ENCODE measurements at regions not wholly inside any gene's neighbourhood (a gene's known extent, or its start where the extent isn't known, plus 50 kb on each side); places are given as distances from the start of the nearest gene placed in this dataset.

- H3K79me2 ChIP-seq (ENCODE audit: control insufficient read depth in 1 of 2, insufficient read depth in 2 of 2, low read length in 2 of 2) = no peaks in the 10 kb centered on the region
- TF ChIP-seq ATF2 (IDR thresholded peaks at IDR 0.05; ENCODE audit: low read length) = no peak
These were observed 1204.0 kb downstream of the DSC3 start for GRCh38 chr18:29838556-29838955.

More at GRCh38 chr18:29838556-29838955, 1204.0 kb downstream of the DSC3 start:
- CTCF ChIA-PET (ENCODE audit: partially characterized antibody) = interaction anchor here (1.2 kb wide), 1 partner anchor 36 kb away, joined by 4 read pairs; no protein-coding TSS in a partner anchor
- Histone ChIP-seq H3K9me3 (ENCODE audit: insufficient read depth in 2 of 2, low read depth in 1 of 2, low read length in 1 of 2) (0 out of 4 replicates have a peak, but pooled peaks cover 0 to 2% of the 10 kb centered on the region in 2 experiments), H3K18ac (ENCODE audit: extremely low read depth, low read length) (no peak overlapping the region), H2BK120ac (replicated peaks; ENCODE audit: low read depth, low read length) (no peak overlapping the region), H3K4ac (replicated peaks; ENCODE audit: insufficient read length, low read depth, low read length) (no peak overlapping the region), H2BK20ac (ENCODE audit: low read length) (no peak overlapping the region), H4K8ac (ENCODE audit: extremely low read depth, insufficient read depth, low read length) (no peak overlapping the region), H3K23me2 (ENCODE audit: low read depth, low read length) (no peaks in the 10 kb centered on the region), H4K91ac (replicated peaks; ENCODE audit: insufficient read length, low read length) (no peak overlapping the region), H4K20me1 (replicated peaks in 1 of 2; ENCODE audit: control insufficient read depth in 1 of 2, insufficient read depth in 2 of 2, low read length in 2 of 2) (no peaks in the 10 kb centered on the region), H2BK15ac (ENCODE audit: low read length) (no peak overlapping the region), H3K14ac (ENCODE audit: insufficient read length) (no peak overlapping the region), H4K5ac (ENCODE audit: insufficient read length, low read depth, low read length) (no peak overlapping the region), H2BK12ac (ENCODE audit: low read depth, low read length) (no peak overlapping the region), H3K4me2 (ENCODE audit: insufficient read depth in 1 of 2, low read depth in 2 of 2, low read length in 2 of 2) (no peak overlapping the region), H3K79me1 (ENCODE audit: low read depth, low read length) (no peaks in the 10 kb centered on the region), H3K9ac (replicated peaks in 1 of 4; ENCODE audit: extremely low read depth in 1 of 4, low read depth in 3 of 4, low read length in 3 of 4) (no peak overlapping the region), H3K56ac (replicated peaks; ENCODE audit: insufficient read length, low read depth, low read length) (no peak overlapping the region), H2BK5ac (ENCODE audit: low read depth, low read length) (no peak overlapping the region), H3K27me3 (replicated peaks in 1 of 4; ENCODE audit: control insufficient read depth in 3 of 4, extremely low read depth in 1 of 4, insufficient read depth in 3 of 4, low read length in 3 of 4) (no peaks in the 10 kb centered on the region), H3K36me3 (ENCODE audit: control insufficient read depth in 2 of 4, insufficient read depth in 4 of 4, low read length in 3 of 4) (no peaks in the 10 kb centered on the region), H3K23ac (ENCODE audit: insufficient read length) (no peak overlapping the region), H2AFZ (ENCODE audit: low read length) (no peak overlapping the region), H3K27ac (ENCODE audit: low read depth, low read length) (no peak overlapping the region), H3K4me1 (replicated peaks in 1 of 4; ENCODE audit: control insufficient read depth in 3 of 4, insufficient read depth in 4 of 4, low read length in 3 of 4) (no peaks in the 10 kb centered on the region; a peak in 1 of 7 replicates), H3K4me3 (ENCODE audit: extremely low read depth in 1 of 4, insufficient read depth in 2 of 4, low read depth in 3 of 4, low read length in 4 of 4) (no peak overlapping the region), H2AK5ac (ENCODE audit: low read depth, low read length) (no peak overlapping the region)
- POLR2A ChIA-PET (ENCODE audit: partially characterized antibody) = no interaction called here
- FAIRE-seq (no peak), DNase-seq (ENCODE audit: low read depth in 1 of 2, low spot score in 2 of 2) (no peak)
- 95% methylated on average over 1 of the region's 1 CpG; no CpG with 5 or more reads in 1 of the 2 experiments for WGBS, 2 experiments (ENCODE audit: extremely low coverage in 1 of 2, insufficient coverage in 1 of 2, insufficient read length in 1 of 2, insufficient replicate concordance in 2 of 2, low coverage in 1 of 2, low lambda C conversion rate in 2 of 2, missing lambda C conversion rate in 1 of 2)
